WTC11 (cell line): ENCODE measurements at regions not wholly inside any gene's neighbourhood (a gene's known extent, or its start where the extent isn't known, plus 50 kb on each side); places are given as distances from the start of the nearest gene placed in this dataset.

Experiments used
- ATAC-seq: fragments of 200-7000 bp; cut with Tn5 transposase; 2 replicates; pipeline ENCODE4 v1.10.0; 2021; ENCODE audit warnings: mild to moderate bottlenecking, moderate library complexity
- CTCF ChIA-PET: fragments of 300-600 bp; sonication (Branson Sonifier 250); formaldehyde crosslinking; loops from one replicate; lab custom pipeline; 2021; ENCODE audit warnings: antibody characterized with exemption; lab: Charles Lee
- POLR2A ChIA-PET: fragments of 350-600 bp; sonication (Branson Sonifier 250); formaldehyde crosslinking; loops from one replicate; lab custom pipeline; 2021; ENCODE audit warnings: antibody characterized with exemption; lab: Charles Lee
- DNase-seq: peaks from one replicate; pipeline ENCODE4 v3.0.0; 2021; ENCODE audit warnings: low spot score
- H3K27ac Mint-ChIP-seq: 2 replicates; pipeline ENCODE4 v1.8.0; 2021; ENCODE audit warnings: mixed read lengths
- H3K27me3 Mint-ChIP-seq: 2 replicates; pipeline ENCODE4 v1.8.0; 2021; ENCODE audit warnings: low read depth, mild to moderate bottlenecking, moderate library complexity, mixed read lengths
- H3K36me3 Mint-ChIP-seq: 2 replicates; pipeline ENCODE4 v1.8.0; 2021; ENCODE audit warnings: mixed read lengths
- H3K4me1 Mint-ChIP-seq: 2 replicates; pipeline ENCODE4 v1.8.0; 2022; ENCODE audit warnings: mixed read lengths
- H3K4me3 Mint-ChIP-seq: 2 replicates; pipeline ENCODE4 v1.8.0; 2021; ENCODE audit warnings: mild to moderate bottlenecking, moderate library complexity, mixed read lengths
- H3K9me3 Mint-ChIP-seq: 2 replicates; pipeline ENCODE4 v1.8.0; 2021; ENCODE audit warnings: mixed read lengths
- CBFB ChIP-seq: sonication (generic); formaldehyde crosslinking; IDR thresholded peaks from 2 replicates; pipeline ENCODE4 v1.8.1; 2022; ENCODE audit warnings: mild to moderate bottlenecking, low read depth, missing genetic modification reagents
- CREM ChIP-seq: sonication (generic); formaldehyde crosslinking; IDR thresholded peaks from 2 replicates; pipeline ENCODE4 v1.8.1; 2022; ENCODE audit warnings: mild to moderate bottlenecking, missing genetic modification reagents, moderate library complexity
- ESRRA ChIP-seq: sonication (generic); formaldehyde crosslinking; IDR thresholded peaks from 2 replicates; pipeline ENCODE4 v1.8.1; 2022; ENCODE audit warnings: mild to moderate bottlenecking, missing genetic modification reagents, borderline replicate concordance
- FOXJ3 ChIP-seq: sonication (generic); formaldehyde crosslinking; IDR thresholded peaks from 2 replicates; pipeline ENCODE4 v1.9.0; 2021; ENCODE audit warnings: missing genetic modification reagents, mild to moderate bottlenecking, borderline replicate concordance
- GTF2I ChIP-seq: fragments of 250-450 bp; sonication (Bioruptor Pico); conservative IDR thresholded peaks from 2 replicates; pipeline ENCODE4 v1.4.0; 2021; ENCODE audit warnings: mild to moderate bottlenecking
- NR3C1 ChIP-seq: sonication (generic); formaldehyde crosslinking; conservative IDR thresholded peaks from 2 replicates; pipeline ENCODE4 v1.8.1; 2023; ENCODE audit warnings: low read depth, mild to moderate bottlenecking, missing genetic modification reagents
- ZNF138 ChIP-seq: sonication (generic); formaldehyde crosslinking; conservative IDR thresholded peaks from 2 replicates; pipeline ENCODE4 v1.8.1; 2022; ENCODE audit warnings: mild to moderate bottlenecking, moderate library complexity, missing genetic modification reagents
- ZNF263 ChIP-seq: sonication (generic); formaldehyde crosslinking; IDR thresholded peaks from 2 replicates; pipeline ENCODE4 v1.8.1; 2022; ENCODE audit warnings: low read depth, mild to moderate bottlenecking, moderate library complexity, missing genetic modification reagents
- TF ChIP-seq, protein P1 (sequence below): sonication (generic); formaldehyde crosslinking; IDR thresholded peaks from 2 replicates; pipeline ENCODE4 v1.8.1; 2023; ENCODE audit warnings: mild to moderate bottlenecking, missing genetic modification reagents
- TF ChIP-seq, protein P2 (sequence below): fragments of 250-450 bp; sonication (Bioruptor Pico); IDR thresholded peaks from 2 replicates; pipeline ENCODE4 v1.9.0; 2021; ENCODE audit warnings: mild to moderate bottlenecking, borderline replicate concordance
- TF ChIP-seq, protein P3 (sequence below): fragments of 250-450 bp; sonication (Bioruptor Pico); IDR thresholded peaks from 2 replicates; pipeline ENCODE4 v1.9.0; 2021; ENCODE audit warnings: mild to moderate bottlenecking
- TF ChIP-seq, protein P4 (sequence below): fragments of 200-600 bp; IDR thresholded peaks from 2 replicates; pipeline ENCODE4 v1.8.0; 2022; ENCODE audit warnings: antibody characterized with exemption
- TF ChIP-seq, protein P5 (sequence below): sonication (generic); formaldehyde crosslinking; IDR thresholded peaks from 2 replicates; pipeline ENCODE4 v1.8.1; 2023; ENCODE audit warnings: mild to moderate bottlenecking, missing genetic modification reagents, moderate library complexity

DNA sequence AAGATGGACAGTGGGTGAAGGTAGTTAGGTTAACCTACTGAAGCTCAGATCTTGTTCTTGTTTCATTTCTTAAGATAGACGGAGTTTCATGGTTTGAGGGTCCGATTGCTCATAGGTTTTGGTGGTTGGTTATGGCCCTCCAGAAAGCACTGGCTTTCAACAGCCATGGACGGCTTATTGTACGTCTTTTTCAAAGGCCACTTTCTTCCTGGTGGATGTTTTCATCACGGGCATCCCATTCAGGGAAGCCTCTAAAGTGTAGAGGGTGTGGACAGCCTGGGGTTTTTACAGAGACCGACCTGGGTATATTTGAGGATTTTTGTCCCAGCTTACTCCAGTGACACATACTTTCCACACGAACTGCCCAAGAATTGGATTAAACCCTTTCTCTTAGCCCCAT lies 132.7 kb upstream of the ONECUT1 start (continued):
- TF ChIP-seq, protein P1, sequence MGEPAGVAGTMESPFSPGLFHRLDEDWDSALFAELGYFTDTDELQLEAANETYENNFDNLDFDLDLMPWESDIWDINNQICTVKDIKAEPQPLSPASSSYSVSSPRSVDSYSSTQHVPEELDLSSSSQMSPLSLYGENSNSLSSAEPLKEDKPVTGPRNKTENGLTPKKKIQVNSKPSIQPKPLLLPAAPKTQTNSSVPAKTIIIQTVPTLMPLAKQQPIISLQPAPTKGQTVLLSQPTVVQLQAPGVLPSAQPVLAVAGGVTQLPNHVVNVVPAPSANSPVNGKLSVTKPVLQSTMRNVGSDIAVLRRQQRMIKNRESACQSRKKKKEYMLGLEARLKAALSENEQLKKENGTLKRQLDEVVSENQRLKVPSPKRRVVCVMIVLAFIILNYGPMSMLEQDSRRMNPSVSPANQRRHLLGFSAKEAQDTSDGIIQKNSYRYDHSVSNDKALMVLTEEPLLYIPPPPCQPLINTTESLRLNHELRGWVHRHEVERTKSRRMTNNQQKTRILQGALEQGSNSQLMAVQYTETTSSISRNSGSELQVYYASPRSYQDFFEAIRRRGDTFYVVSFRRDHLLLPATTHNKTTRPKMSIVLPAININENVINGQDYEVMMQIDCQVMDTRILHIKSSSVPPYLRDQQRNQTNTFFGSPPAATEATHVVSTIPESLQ (CRISPR knock-in tag) = no peak
- TF ChIP-seq FOXJ3 (CRISPR knock-in tag) = no peak

DNA sequence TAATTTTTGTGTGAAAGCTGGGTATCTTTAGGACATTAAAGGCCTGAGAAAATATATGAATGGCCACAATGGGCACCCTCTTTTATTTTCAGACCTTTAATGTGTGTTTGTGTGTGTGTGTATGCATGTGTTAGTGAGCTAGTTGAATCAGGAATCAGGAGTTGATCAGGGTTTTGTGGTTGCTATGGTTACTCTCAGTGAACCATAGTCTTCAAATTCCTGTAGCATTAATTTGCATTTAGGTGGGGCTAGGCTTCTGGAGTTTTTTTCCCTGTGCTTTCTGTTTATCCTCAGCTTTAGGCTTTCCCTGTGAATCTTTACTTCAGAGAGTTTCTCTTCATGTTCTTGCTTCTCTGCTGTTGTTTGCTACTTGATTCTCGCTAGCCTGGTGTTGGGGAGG lies 122.0 kb upstream of the ONECUT1 start:
- ChIA-PET POLR2A (no interaction called here), CTCF (interaction anchor here (0.6 to 1.0 kb wide), 3 partner anchors 9 to 348 kb away, joined by 3 read pairs; no protein-coding TSS in a partner anchor)
- Mint-ChIP-seq H3K36me3 (no peaks in the 10 kb centered on the region), H3K27ac (peak overlapping the region; percentile 34; the same call in 1 of the 2 replicates), H3K4me1 (peaks cover 14% of the 10 kb centered on the region), H3K4me3 (no peak overlapping the region), H3K9me3 (no peaks in the 10 kb centered on the region), H3K27me3 (no peaks in the 10 kb centered on the region)
- ATAC-seq (peak; percentile 28; the same call in 1 of the 2 replicates), DNase-seq (no peak)
- TF ChIP-seq, protein P2, sequence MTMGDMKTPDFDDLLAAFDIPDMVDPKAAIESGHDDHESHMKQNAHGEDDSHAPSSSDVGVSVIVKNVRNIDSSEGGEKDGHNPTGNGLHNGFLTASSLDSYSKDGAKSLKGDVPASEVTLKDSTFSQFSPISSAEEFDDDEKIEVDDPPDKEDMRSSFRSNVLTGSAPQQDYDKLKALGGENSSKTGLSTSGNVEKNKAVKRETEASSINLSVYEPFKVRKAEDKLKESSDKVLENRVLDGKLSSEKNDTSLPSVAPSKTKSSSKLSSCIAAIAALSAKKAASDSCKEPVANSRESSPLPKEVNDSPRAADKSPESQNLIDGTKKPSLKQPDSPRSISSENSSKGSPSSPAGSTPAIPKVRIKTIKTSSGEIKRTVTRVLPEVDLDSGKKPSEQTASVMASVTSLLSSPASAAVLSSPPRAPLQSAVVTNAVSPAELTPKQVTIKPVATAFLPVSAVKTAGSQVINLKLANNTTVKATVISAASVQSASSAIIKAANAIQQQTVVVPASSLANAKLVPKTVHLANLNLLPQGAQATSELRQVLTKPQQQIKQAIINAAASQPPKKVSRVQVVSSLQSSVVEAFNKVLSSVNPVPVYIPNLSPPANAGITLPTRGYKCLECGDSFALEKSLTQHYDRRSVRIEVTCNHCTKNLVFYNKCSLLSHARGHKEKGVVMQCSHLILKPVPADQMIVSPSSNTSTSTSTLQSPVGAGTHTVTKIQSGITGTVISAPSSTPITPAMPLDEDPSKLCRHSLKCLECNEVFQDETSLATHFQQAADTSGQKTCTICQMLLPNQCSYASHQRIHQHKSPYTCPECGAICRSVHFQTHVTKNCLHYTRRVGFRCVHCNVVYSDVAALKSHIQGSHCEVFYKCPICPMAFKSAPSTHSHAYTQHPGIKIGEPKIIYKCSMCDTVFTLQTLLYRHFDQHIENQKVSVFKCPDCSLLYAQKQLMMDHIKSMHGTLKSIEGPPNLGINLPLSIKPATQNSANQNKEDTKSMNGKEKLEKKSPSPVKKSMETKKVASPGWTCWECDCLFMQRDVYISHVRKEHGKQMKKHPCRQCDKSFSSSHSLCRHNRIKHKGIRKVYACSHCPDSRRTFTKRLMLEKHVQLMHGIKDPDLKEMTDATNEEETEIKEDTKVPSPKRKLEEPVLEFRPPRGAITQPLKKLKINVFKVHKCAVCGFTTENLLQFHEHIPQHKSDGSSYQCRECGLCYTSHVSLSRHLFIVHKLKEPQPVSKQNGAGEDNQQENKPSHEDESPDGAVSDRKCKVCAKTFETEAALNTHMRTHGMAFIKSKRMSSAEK = no peak
- TF ChIP-seq ZNF138 (CRISPR knock-in tag) = no peak

DNA sequence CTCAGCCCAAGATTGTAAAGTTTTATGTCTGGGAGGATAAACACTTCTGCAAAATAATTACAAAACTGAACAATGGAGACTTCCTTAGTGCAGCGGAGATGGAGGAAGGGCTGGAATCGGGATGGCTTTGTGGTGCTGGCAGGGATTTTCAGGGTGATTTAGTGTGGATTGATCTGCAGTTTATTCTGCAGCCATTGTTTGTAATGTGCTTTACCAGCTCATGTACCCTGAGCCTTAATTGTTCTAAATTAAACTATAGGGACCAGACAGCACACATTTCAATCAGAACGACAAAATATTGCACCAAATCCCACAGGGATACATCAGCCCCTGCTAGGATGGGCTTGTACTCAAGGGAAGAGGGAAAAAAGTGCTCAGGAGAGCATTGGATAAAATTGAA lies 103.2 kb upstream of the ONECUT1 start:
- Mint-ChIP-seq H3K36me3 (no peaks in the 10 kb centered on the region), H3K9me3 (no peaks in the 10 kb centered on the region)
- CTCF ChIA-PET = no interaction called here
- TF ChIP-seq, protein P2 = no peak
- TF ChIP-seq GTF2I (CRISPR knock-in tag) = no peak
- no peak for TF ChIP-seq ESRRA
- TF ChIP-seq ZNF263 (CRISPR knock-in tag) = no peak
- TF ChIP-seq CREM (CRISPR knock-in tag) = no peak
- TF ChIP-seq, protein P1 (CRISPR knock-in tag) = no peak
- TF ChIP-seq, protein P3, sequence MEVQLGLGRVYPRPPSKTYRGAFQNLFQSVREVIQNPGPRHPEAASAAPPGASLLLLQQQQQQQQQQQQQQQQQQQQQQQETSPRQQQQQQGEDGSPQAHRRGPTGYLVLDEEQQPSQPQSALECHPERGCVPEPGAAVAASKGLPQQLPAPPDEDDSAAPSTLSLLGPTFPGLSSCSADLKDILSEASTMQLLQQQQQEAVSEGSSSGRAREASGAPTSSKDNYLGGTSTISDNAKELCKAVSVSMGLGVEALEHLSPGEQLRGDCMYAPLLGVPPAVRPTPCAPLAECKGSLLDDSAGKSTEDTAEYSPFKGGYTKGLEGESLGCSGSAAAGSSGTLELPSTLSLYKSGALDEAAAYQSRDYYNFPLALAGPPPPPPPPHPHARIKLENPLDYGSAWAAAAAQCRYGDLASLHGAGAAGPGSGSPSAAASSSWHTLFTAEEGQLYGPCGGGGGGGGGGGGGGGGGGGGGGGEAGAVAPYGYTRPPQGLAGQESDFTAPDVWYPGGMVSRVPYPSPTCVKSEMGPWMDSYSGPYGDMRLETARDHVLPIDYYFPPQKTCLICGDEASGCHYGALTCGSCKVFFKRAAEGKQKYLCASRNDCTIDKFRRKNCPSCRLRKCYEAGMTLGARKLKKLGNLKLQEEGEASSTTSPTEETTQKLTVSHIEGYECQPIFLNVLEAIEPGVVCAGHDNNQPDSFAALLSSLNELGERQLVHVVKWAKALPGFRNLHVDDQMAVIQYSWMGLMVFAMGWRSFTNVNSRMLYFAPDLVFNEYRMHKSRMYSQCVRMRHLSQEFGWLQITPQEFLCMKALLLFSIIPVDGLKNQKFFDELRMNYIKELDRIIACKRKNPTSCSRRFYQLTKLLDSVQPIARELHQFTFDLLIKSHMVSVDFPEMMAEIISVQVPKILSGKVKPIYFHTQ (CRISPR knock-in tag) = no peak
- no peak for TF ChIP-seq CBFB
- TF ChIP-seq, protein P4, sequence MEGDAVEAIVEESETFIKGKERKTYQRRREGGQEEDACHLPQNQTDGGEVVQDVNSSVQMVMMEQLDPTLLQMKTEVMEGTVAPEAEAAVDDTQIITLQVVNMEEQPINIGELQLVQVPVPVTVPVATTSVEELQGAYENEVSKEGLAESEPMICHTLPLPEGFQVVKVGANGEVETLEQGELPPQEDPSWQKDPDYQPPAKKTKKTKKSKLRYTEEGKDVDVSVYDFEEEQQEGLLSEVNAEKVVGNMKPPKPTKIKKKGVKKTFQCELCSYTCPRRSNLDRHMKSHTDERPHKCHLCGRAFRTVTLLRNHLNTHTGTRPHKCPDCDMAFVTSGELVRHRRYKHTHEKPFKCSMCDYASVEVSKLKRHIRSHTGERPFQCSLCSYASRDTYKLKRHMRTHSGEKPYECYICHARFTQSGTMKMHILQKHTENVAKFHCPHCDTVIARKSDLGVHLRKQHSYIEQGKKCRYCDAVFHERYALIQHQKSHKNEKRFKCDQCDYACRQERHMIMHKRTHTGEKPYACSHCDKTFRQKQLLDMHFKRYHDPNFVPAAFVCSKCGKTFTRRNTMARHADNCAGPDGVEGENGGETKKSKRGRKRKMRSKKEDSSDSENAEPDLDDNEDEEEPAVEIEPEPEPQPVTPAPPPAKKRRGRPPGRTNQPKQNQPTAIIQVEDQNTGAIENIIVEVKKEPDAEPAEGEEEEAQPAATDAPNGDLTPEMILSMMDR = no peak
- TF ChIP-seq, protein P5, sequence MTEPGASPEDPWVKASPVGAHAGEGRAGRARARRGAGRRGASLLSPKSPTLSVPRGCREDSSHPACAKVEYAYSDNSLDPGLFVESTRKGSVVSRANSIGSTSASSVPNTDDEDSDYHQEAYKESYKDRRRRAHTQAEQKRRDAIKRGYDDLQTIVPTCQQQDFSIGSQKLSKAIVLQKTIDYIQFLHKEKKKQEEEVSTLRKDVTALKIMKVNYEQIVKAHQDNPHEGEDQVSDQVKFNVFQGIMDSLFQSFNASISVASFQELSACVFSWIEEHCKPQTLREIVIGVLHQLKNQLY = no peak
- no peak for TF ChIP-seq NR3C1 (CRISPR knock-in tag)

More for the DNA sequence above, 103.2 kb upstream of the ONECUT1 start:
- Mint-ChIP-seq H3K27ac (no peak overlapping the region), H3K27me3 (no peaks in the 10 kb centered on the region), H3K4me1 (0 out of 2 replicates have a peak, but pooled peaks cover 2% of the 10 kb centered on the region), H3K4me3 (no peak overlapping the region)
- ATAC-seq = no peak
- POLR2A ChIA-PET = no interaction called here
- no peak for DNase-seq
